Uterus (tissue), 2 donors: ENCODE measurements at regions not wholly inside any gene's neighbourhood (a gene's known extent, or its start where the extent isn't known, plus 50 kb on each side); places are given as distances from the start of the nearest gene placed in this dataset.

Experiments used
- CTCF ChIP-seq, 4 experiments: fragments of 200-600 bp in 2 of 4; fragments of 450-650 bp in 2 of 4; sonication (generic) in 2 of 4; IDR thresholded peaks; one replicate each; pipeline ENCODE4 v1.5.1; 2016 to 2019; ENCODE audit warnings: antibody characterized with exemption in 4 of 4, mild to moderate bottlenecking in 2 of 4, moderate library complexity in 1 of 4
- POLR2A ChIP-seq, 2 donors: fragments of 450-650 bp; IDR thresholded peaks; one replicate each; pipeline ENCODE4 v1.6.1; 2016; ENCODE audit warnings: antibody characterized with exemption in 2 of 2, mild to moderate bottlenecking in 1 of 2, moderate library complexity in 1 of 2

- TF ChIP-seq CTCF (IDR thresholded peaks at IDR 0.05) (no peak), POLR2A (IDR thresholded peaks at IDR 0.05) (no peak)
Observed at GRCh38 chr1:237962985-237963384, 72.3 kb upstream of the ZP4 start.
